SK-N-SH treated with all-trans-retinoic acid at 6 μM for 48 hours (cell line): ENCODE measurements at regions not wholly inside any gene's neighbourhood (a gene's known extent, or its start where the extent isn't known, plus 50 kb on each side); places are given as distances from the start of the nearest gene placed in this dataset.

Source experiments
- ATAC-seq: fragments of 200-7000 bp; cut with Tn5 transposase; 3 replicates; pipeline ENCODE4 v1.9.1; 2020; ENCODE audit warnings: mild to moderate bottlenecking, moderate library complexity
- ARNTL ChIP-seq: fragments of 450-650 bp; formaldehyde crosslinking; IDR thresholded peaks from 2 replicates; pipeline ENCODE4 v1.5.0; 2020; ENCODE audit warnings: low read depth, mild to moderate bottlenecking, moderate library complexity, borderline replicate concordance
- BACH2 ChIP-seq: fragments of 250-450 bp; sonication (Bioruptor Pico); IDR thresholded peaks from 2 replicates; pipeline ENCODE4 v1.9.0; 2021; ENCODE audit warnings: mild to moderate bottlenecking, borderline replicate concordance
- CSDC2 ChIP-seq: fragments of 250-450 bp; sonication (Bioruptor Pico); IDR thresholded peaks from 2 replicates; pipeline ENCODE4 v1.5.0; 2020; ENCODE audit warnings: mild to moderate bottlenecking, moderate library complexity
- ESRRG ChIP-seq: fragments of 250-450 bp; sonication (Bioruptor Pico); IDR thresholded peaks from 2 replicates; pipeline ENCODE4 v1.6.1; 2021; ENCODE audit warnings: mild to moderate bottlenecking
- ISL1 ChIP-seq: fragments of 250-450 bp; sonication (Bioruptor Pico); IDR thresholded peaks from 2 replicates; pipeline ENCODE4 v2.1.2; 2022; ENCODE audit warnings: mild to moderate bottlenecking, moderate library complexity
- OSR1 ChIP-seq: fragments of 250-450 bp; sonication (Bioruptor Pico); IDR thresholded peaks from 2 replicates; pipeline ENCODE4 v1.8.0; 2022; ENCODE audit warnings: moderate library complexity, mild to moderate bottlenecking, inconsistent platforms
- PPARA ChIP-seq: fragments of 250-450 bp; sonication (Bioruptor Pico); IDR thresholded peaks from 2 replicates; pipeline ENCODE4 v1.5.0; 2020; ENCODE audit warnings: mild to moderate bottlenecking, borderline replicate concordance
- RARB ChIP-seq: fragments of 250-450 bp; sonication (Bioruptor Pico); IDR thresholded peaks from 2 replicates; pipeline ENCODE4 v1.8.0; 2021; ENCODE audit warnings: mild to moderate bottlenecking, moderate library complexity
- SNAI2 ChIP-seq: fragments of 250-450 bp; sonication (Bioruptor Pico); IDR thresholded peaks from 2 replicates; pipeline ENCODE4 v1.5.0; 2020; ENCODE audit warnings: mild to moderate bottlenecking, moderate library complexity
- TCF4 ChIP-seq: fragments of 250-450 bp; sonication (Bioruptor Pico); IDR thresholded peaks from 2 replicates; pipeline ENCODE4 v1.8.0; 2021; ENCODE audit warnings: mild to moderate bottlenecking, moderate library complexity, borderline replicate concordance
- TOX ChIP-seq: fragments of 250-450 bp; sonication (Bioruptor Pico); IDR thresholded peaks from 2 replicates; pipeline ENCODE4 v1.8.0; 2021; ENCODE audit warnings: mild to moderate bottlenecking, moderate library complexity, borderline replicate concordance
- TSHZ2 ChIP-seq: fragments of 250-450 bp; sonication (Bioruptor Pico); IDR thresholded peaks from 2 replicates; pipeline ENCODE4 v1.5.0; 2020; ENCODE audit warnings: mild to moderate bottlenecking, moderate library complexity
- ZC3H10 ChIP-seq: fragments of 250-450 bp; sonication (Bioruptor Pico); IDR thresholded peaks from 2 replicates; pipeline ENCODE4 v1.5.1; 2021; ENCODE audit warnings: mild to moderate bottlenecking, moderate library complexity
- ZFP3 ChIP-seq: fragments of 250-450 bp; sonication (Bioruptor Pico); IDR thresholded peaks from 2 replicates; pipeline ENCODE4 v1.5.0; 2020; ENCODE audit warnings: mild to moderate bottlenecking, moderate library complexity
- ZFP30 ChIP-seq: fragments of 450-650 bp; formaldehyde crosslinking; IDR thresholded peaks from 2 replicates; pipeline ENCODE4 v1.5.0; 2022; ENCODE audit warnings: mild to moderate bottlenecking, moderate library complexity
- ZNF565 ChIP-seq: fragments of 450-650 bp; formaldehyde crosslinking; conservative IDR thresholded peaks from 2 replicates; pipeline ENCODE4 v1.5.0; 2020; ENCODE audit warnings: low read depth, mild to moderate bottlenecking, moderate library complexity
- ZNF70 ChIP-seq: fragments of 450-650 bp; formaldehyde crosslinking; IDR thresholded peaks from 2 replicates; pipeline ENCODE4 v1.5.0; 2020; ENCODE audit warnings: mild to moderate bottlenecking, moderate library complexity
- ZNF8 ChIP-seq: fragments of 450-650 bp; formaldehyde crosslinking; IDR thresholded peaks from 2 replicates; pipeline ENCODE4 v1.5.0; 2020; ENCODE audit warnings: mild to moderate bottlenecking, moderate library complexity
- TF ChIP-seq, protein P1 (sequence below): fragments of 250-450 bp; sonication (Bioruptor Pico); IDR thresholded peaks from 2 replicates; pipeline ENCODE4 v1.8.0; 2021; ENCODE audit warnings: low read depth, mild to moderate bottlenecking, moderate library complexity, borderline replicate concordance
- TF ChIP-seq, protein P2 (sequence below): fragments of 250-450 bp; sonication (Bioruptor Pico); IDR thresholded peaks from 2 replicates; pipeline ENCODE4 v1.5.1; 2021; ENCODE audit warnings: mild to moderate bottlenecking, moderate library complexity

DNA sequence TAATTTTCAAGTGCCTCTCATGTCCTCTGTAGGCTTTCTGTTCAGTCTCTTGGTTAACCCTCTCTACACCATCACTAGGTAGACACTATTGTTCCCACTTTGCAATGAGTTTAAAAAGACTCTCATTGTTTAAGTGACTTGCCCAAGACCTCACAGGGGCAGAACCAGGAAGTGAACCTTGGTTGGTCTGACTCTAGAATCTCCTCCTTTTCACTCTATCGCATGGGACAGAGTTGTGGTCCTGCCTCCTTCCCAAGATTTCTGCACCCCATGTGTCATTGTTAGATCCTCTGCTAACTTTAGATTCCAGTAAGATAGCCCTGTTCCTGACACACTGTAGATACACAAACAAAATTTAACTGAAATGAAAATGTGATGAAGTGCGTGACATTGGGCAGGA lies 481.7 kb upstream of the USP24 start:
- no peak for ATAC-seq
- no peak for TF ChIP-seq ZNF8
- TF ChIP-seq, all 23 proteins: peak for 0

- ATAC-seq = peak; percentile 53
- TF ChIP-seq TOX (CRISPR knock-in tag) = no peak
- peak; percentile 28; the same call in 1 of the 2 replicates for TF ChIP-seq ISL1 (CRISPR knock-in tag)
- TF ChIP-seq RARB (CRISPR knock-in tag) = no peak
- no peak for TF ChIP-seq BACH2 (CRISPR knock-in tag)
- TF ChIP-seq ZFP30 (CRISPR knock-in tag) = no peak
- TF ChIP-seq SNAI2 = no peak
- TF ChIP-seq ZFP3 (CRISPR knock-in tag) = no peak
- no peak for TF ChIP-seq CSDC2 (CRISPR knock-in tag)
- no peak for TF ChIP-seq ZNF8
These were observed 481.1 kb upstream of the USP24 start for GRCh38 chr1:55696181-55696754.

DNA sequence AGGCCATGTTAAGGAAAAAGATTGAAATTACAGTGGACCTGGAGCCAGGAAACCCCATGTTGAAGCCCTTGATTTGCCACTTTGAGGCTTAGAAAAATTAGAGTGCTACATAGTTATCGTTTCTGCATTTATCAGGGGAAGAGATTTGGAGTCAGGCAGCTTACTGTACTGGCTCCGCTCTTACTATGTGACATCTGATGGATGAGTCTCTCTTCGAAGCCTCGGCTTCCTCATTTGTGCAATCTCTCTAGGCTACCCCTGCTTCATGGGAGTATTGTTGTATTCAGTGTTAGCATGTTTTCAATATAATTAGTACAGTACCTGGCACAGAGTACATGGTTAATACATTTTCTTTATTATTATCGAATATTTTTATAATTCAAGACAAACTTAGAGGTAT lies 480.4 kb upstream of the USP24 start:
- TF ChIP-seq, protein P1, sequence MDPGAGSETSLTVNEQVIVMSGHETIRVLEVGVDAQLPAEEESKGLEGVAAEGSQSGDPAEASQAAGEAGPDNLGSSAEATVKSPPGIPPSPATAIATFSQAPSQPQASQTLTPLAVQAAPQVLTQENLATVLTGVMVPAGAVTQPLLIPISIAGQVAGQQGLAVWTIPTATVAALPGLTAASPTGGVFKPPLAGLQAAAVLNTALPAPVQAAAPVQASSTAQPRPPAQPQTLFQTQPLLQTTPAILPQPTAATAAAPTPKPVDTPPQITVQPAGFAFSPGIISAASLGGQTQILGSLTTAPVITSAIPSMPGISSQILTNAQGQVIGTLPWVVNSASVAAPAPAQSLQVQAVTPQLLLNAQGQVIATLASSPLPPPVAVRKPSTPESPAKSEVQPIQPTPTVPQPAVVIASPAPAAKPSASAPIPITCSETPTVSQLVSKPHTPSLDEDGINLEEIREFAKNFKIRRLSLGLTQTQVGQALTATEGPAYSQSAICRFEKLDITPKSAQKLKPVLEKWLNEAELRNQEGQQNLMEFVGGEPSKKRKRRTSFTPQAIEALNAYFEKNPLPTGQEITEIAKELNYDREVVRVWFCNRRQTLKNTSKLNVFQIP (CRISPR knock-in tag) = no peak
- TF ChIP-seq SNAI2 = no peak
- TF ChIP-seq ZNF565 (CRISPR knock-in tag) = no peak
- no peak for TF ChIP-seq CSDC2 (CRISPR knock-in tag)
- TF ChIP-seq ZFP3 (CRISPR knock-in tag) = no peak
- TF ChIP-seq TOX (CRISPR knock-in tag) = no peak
- TF ChIP-seq ESRRG (CRISPR knock-in tag) = no peak
- no peak for TF ChIP-seq ZNF70 (CRISPR knock-in tag)
- no peak for TF ChIP-seq BACH2 (CRISPR knock-in tag)
- TF ChIP-seq, protein P2, sequence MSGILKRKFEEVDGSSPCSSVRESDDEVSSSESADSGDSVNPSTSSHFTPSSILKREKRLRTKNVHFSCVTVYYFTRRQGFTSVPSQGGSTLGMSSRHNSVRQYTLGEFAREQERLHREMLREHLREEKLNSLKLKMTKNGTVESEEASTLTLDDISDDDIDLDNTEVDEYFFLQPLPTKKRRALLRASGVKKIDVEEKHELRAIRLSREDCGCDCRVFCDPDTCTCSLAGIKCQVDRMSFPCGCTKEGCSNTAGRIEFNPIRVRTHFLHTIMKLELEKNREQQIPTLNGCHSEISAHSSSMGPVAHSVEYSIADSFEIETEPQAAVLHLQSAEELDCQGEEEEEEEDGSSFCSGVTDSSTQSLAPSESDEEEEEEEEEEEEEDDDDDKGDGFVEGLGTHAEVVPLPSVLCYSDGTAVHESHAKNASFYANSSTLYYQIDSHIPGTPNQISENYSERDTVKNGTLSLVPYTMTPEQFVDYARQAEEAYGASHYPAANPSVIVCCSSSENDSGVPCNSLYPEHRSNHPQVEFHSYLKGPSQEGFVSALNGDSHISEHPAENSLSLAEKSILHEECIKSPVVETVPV (CRISPR knock-in tag) = no peak
- no peak for TF ChIP-seq ZC3H10 (CRISPR knock-in tag)
- no peak for TF ChIP-seq TCF4
- TF ChIP-seq RARB (CRISPR knock-in tag) = no peak
- TF ChIP-seq ARNTL (CRISPR knock-in tag) = no peak
- TF ChIP-seq ZFP30 (CRISPR knock-in tag) = no peak
- ATAC-seq = no peak

GRCh38 chr1:55695151-55695550 lies 480.0 kb upstream of the USP24 start:
- TF ChIP-seq, protein P1 (CRISPR knock-in tag) = no peak
- TF ChIP-seq ZFP30 (CRISPR knock-in tag) = no peak
- TF ChIP-seq OSR1 (CRISPR knock-in tag) = no peak
- TF ChIP-seq ZC3H10 (CRISPR knock-in tag) = no peak
- TF ChIP-seq CSDC2 (CRISPR knock-in tag) = no peak
- TF ChIP-seq ZNF565 (CRISPR knock-in tag) = no peak
- no peak for TF ChIP-seq SNAI2
- TF ChIP-seq ESRRG (CRISPR knock-in tag) = no peak
- no peak for TF ChIP-seq BACH2 (CRISPR knock-in tag)
- ATAC-seq = peak; percentile 12; the same call in 2 of the 3 replicates

DNA sequence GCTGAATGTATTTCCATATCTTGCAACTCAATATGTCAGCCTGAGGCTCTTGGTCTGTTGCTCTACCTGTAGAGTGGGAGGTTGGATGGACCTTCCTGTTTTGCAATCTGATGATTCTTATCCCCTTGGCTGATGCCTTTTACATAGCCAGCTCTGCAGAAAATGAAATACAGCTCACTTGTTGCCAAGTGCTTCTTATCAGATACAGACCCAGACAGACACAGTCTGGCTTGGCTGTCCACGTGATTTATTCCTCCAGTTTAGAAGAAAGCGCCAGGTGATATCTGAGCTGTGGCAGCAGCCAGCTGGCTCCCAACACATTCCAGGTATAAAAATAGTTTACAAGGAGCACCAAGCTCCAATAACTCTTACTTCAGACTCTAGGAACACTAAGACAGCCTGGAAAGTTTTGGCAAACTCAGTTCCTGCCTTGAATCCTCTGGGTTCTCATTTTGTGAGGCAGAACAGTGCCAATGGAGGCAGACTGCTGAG lies 479.2 kb upstream of the USP24 start:
- TF ChIP-seq ZNF70 (CRISPR knock-in tag) = peak; percentile 95
- TF ChIP-seq OSR1 (CRISPR knock-in tag) = no peak
- TF ChIP-seq ZNF565 (CRISPR knock-in tag) = no peak
- no peak for TF ChIP-seq BACH2 (CRISPR knock-in tag)
- TF ChIP-seq TOX (CRISPR knock-in tag) = no peak
- TF ChIP-seq ISL1 (CRISPR knock-in tag) = peak; percentile 68
- TF ChIP-seq TSHZ2 (CRISPR knock-in tag) = peak; percentile 80
- TF ChIP-seq ZFP3 (CRISPR knock-in tag) = peak; percentile 53; the same call in 1 of the 2 replicates
- TF ChIP-seq TCF4 = peak; percentile 76; the same call in 1 of the 2 replicates
- TF ChIP-seq PPARA (CRISPR knock-in tag) = peak; percentile 40; the same call in 1 of the 2 replicates
- ATAC-seq = peak; percentile 79
